Chondrocyte (in vitro differentiated cells): ENCODE measurements at regions not wholly inside any gene's neighbourhood (a gene's known extent, or its start where the extent isn't known, plus 50 kb on each side); places are given as distances from the start of the nearest gene placed in this dataset.

Experiments used
- DNase-seq: peaks from one replicate; pipeline ENCODE4 v3.0.0; 2021; ENCODE audit warnings: mixed read lengths, low spot score
- H3K27ac Mint-ChIP-seq: one replicate; pipeline ENCODE4 v1.8.0; 2021; ENCODE audit warnings: mild to moderate bottlenecking, moderate library complexity, mixed read lengths; ENCODE audit not compliant: unreplicated experiment
- H3K27me3 Mint-ChIP-seq: 2 replicates; pipeline ENCODE4 v1.8.0; 2021; ENCODE audit warnings: low read depth, mixed read lengths
- H3K36me3 Mint-ChIP-seq: 2 replicates; pipeline ENCODE4 v1.8.0; 2021; ENCODE audit warnings: low read depth, mixed read lengths
- H3K4me1 Mint-ChIP-seq: 2 replicates; pipeline ENCODE4 v1.8.0; 2021; ENCODE audit warnings: low read depth, mild to moderate bottlenecking, mixed read lengths
- H3K4me3 Mint-ChIP-seq: one replicate; pipeline ENCODE4 v1.8.0; 2021; ENCODE audit warnings: mild to moderate bottlenecking, moderate library complexity, mixed read lengths; ENCODE audit not compliant: unreplicated experiment
- H3K9me3 Mint-ChIP-seq: 2 replicates; pipeline ENCODE4 v1.8.0; 2021; ENCODE audit warnings: low read depth, mixed read lengths
- TF ChIP-seq, protein P1 (sequence below): fragments of 200-600 bp; sonication (generic); IDR thresholded peaks from 2 replicates; pipeline ENCODE4 v1.5.0; 2021; ENCODE audit warnings: antibody characterized with exemption, mild to moderate bottlenecking, moderate library complexity

DNA sequence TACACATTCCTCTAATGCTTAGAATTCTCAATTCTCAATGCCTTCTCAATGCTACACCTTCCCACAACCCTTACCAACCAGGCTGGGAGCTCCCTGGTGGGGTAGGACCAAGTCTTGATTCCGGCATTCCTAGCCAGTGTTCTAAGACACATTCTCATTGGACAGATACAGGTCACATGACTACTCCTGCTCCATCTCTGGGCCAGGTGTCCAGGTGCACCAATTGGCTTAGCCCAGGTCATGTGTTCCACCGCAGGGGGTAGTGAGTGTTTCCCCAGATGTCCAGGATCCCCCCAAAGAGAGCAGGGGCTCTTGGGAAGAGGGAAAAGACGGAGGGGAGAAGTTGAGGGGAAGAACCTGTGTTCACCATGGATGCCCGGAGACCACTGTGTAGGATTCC lies 58.7 kb upstream of the MLN start:
- Mint-ChIP-seq H3K4me3 (no peak overlapping the region), H3K36me3 (no peaks in the 10 kb centered on the region), H3K27me3 (peaks cover 12% of the 10 kb centered on the region), H3K27ac (no peak overlapping the region), H3K9me3 (no peaks in the 10 kb centered on the region), H3K4me1 (no peaks in the 10 kb centered on the region)
- DNase-seq: no peak
- TF ChIP-seq, protein P1, sequence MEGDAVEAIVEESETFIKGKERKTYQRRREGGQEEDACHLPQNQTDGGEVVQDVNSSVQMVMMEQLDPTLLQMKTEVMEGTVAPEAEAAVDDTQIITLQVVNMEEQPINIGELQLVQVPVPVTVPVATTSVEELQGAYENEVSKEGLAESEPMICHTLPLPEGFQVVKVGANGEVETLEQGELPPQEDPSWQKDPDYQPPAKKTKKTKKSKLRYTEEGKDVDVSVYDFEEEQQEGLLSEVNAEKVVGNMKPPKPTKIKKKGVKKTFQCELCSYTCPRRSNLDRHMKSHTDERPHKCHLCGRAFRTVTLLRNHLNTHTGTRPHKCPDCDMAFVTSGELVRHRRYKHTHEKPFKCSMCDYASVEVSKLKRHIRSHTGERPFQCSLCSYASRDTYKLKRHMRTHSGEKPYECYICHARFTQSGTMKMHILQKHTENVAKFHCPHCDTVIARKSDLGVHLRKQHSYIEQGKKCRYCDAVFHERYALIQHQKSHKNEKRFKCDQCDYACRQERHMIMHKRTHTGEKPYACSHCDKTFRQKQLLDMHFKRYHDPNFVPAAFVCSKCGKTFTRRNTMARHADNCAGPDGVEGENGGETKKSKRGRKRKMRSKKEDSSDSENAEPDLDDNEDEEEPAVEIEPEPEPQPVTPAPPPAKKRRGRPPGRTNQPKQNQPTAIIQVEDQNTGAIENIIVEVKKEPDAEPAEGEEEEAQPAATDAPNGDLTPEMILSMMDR: no peak

DNA sequence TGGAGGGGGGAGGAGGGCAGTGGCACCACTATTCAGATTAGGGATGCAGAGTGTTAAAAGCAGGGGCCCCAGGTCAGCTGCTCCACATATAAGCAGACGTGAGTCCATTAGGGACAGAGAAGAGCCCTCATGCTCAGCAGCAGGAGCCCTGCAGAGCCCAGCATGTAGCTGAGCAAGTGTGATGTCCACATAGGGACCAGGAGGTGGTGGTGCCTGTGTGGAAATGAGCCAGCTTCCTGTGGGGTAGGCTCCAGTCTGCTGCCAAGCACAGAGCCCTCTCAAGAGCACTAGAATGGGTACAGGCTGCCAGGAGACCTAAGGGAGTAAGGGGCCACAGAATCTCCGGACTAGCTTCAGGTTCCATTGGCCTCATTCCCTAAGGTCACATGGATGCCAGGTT lies 57.9 kb upstream of the MLN start:
- TF ChIP-seq, protein P1: no peak
- Mint-ChIP-seq H3K27ac (no peak overlapping the region), H3K4me3 (no peak overlapping the region), H3K36me3 (no peaks in the 10 kb centered on the region), H3K9me3 (no peaks in the 10 kb centered on the region), H3K27me3 (peaks cover 12% of the 10 kb centered on the region), H3K4me1 (no peaks in the 10 kb centered on the region)
- no peak for DNase-seq

- Mint-ChIP-seq H3K4me3 (no peak overlapping the region), H3K27ac (no peak overlapping the region), H3K9me3 (no peaks in the 10 kb centered on the region), H3K36me3 (no peaks in the 10 kb centered on the region), H3K4me1 (no peaks in the 10 kb centered on the region), H3K27me3 (peaks cover 10% of the 10 kb centered on the region)
- TF ChIP-seq, protein P1: no peak
- no peak for DNase-seq
These were observed 57.1 kb upstream of the MLN start for GRCh38 chr6:33860706-33861474.

- TF ChIP-seq, protein P1: no peak
- no peak for DNase-seq
These were observed 56.2 kb upstream of the MLN start for GRCh38 chr6:33860006-33860405.

DNA sequence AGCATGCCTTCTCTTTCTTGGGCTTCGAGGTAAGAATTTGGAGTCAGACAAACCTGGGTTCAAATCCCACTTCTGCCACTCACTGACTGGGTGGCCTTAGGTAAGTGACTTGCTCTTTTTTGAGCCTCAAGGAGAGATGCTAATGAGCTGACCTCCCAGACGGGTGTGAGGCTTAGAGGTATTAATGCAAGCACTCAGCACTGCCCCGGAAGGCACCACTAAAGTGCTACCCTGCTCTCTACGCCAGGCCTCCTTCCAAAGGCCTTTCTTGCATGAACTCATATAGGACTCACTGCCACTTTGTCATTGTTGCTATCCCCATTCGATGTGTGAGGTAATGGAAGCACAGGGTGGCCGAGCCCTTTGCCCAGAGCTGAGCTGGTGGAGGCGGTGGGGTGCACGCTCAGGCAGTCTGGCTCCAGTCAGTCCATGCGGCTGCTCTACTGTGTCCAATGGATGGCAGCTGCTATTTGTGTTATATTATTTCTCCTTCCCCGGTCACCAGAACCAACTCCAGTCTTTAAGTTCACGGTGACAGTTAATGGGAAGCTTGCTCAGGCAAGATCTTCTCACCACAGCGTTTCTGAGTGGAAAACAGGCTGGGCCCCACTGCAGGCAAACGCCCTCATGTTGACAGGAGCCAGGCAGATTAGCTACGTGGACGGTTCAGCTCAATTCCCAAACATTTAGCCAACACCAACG lies 55.2 kb upstream of the MLN start:
- DNase-seq: no peak
- H3K36me3 Mint-ChIP-seq: peaks cover 2% of the 10 kb centered on the region
- TF ChIP-seq, protein P1: no peak
- no peak overlapping the region for H3K27ac Mint-ChIP-seq
- H3K9me3 Mint-ChIP-seq: no peaks in the 10 kb centered on the region
- H3K4me1 Mint-ChIP-seq: no peaks in the 10 kb centered on the region
- no peak overlapping the region for H3K4me3 Mint-ChIP-seq
- H3K27me3 Mint-ChIP-seq: peaks cover 16% of the 10 kb centered on the region

More at GRCh38 chr6:33860006-33860405, 56.2 kb upstream of the MLN start:
- no peak overlapping the region for H3K4me3 Mint-ChIP-seq
- H3K4me1 Mint-ChIP-seq: no peaks in the 10 kb centered on the region
- no peaks in the 10 kb centered on the region for H3K36me3 Mint-ChIP-seq
- peaks cover 10% of the 10 kb centered on the region for H3K27me3 Mint-ChIP-seq
- no peak overlapping the region for H3K27ac Mint-ChIP-seq
- no peaks in the 10 kb centered on the region for H3K9me3 Mint-ChIP-seq
